ENCODE measurements at regions not wholly inside any gene's neighbourhood (a gene's known extent, or its start where the extent isn't known, plus 50 kb on each side); places are given as distances from the start of the nearest gene placed in this dataset.
"Not testable (repeated sequence)": the region's sequence is repeated elsewhere in the genome, so short reads cannot be mapped to it uniquely, and the experiment has no call there.

GRCh38 chr5:94102849-94103248 is 361.4 kb upstream of the POU5F2 start:
- Histone ChIP-seq H3K4me3 (replicated peaks; ENCODE audit: low read depth, low read length) (no peak overlapping the region), H3K27me3 (replicated peaks; ENCODE audit: control insufficient read depth, insufficient read depth, low read length) (no peaks in the 10 kb centered on the region), H3K36me3 (ENCODE audit: control insufficient read depth, insufficient read depth, low read length) (no peaks in the 10 kb centered on the region; the same call in 1 of the 2 replicates)
- TF ChIP-seq, protein P1, sequence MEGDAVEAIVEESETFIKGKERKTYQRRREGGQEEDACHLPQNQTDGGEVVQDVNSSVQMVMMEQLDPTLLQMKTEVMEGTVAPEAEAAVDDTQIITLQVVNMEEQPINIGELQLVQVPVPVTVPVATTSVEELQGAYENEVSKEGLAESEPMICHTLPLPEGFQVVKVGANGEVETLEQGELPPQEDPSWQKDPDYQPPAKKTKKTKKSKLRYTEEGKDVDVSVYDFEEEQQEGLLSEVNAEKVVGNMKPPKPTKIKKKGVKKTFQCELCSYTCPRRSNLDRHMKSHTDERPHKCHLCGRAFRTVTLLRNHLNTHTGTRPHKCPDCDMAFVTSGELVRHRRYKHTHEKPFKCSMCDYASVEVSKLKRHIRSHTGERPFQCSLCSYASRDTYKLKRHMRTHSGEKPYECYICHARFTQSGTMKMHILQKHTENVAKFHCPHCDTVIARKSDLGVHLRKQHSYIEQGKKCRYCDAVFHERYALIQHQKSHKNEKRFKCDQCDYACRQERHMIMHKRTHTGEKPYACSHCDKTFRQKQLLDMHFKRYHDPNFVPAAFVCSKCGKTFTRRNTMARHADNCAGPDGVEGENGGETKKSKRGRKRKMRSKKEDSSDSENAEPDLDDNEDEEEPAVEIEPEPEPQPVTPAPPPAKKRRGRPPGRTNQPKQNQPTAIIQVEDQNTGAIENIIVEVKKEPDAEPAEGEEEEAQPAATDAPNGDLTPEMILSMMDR (IDR thresholded peaks at IDR 0.05; ENCODE audit: insufficient read depth, low read length, poor library complexity, severe bottlenecking), result no peak
- DNase-seq (ENCODE audit: extremely low read depth, insufficient read length), result no peak

GRCh38 chr5:94097384-94097783 is 356.0 kb upstream of the POU5F2 start:
- H3K36me3 ChIP-seq (ENCODE audit: control insufficient read depth, insufficient read depth, low read length); H3K27me3 ChIP-seq (replicated peaks; ENCODE audit: control insufficient read depth, insufficient read depth, low read length); H3K4me3 ChIP-seq (replicated peaks; ENCODE audit: low read depth, low read length); DNase-seq (ENCODE audit: extremely low read depth, insufficient read length): not testable (repeated sequence)

GRCh38 chr5:94094793-94095441 is 353.5 kb upstream of the POU5F2 start:
- Histone ChIP-seq H3K27me3 (replicated peaks; ENCODE audit: control insufficient read depth, insufficient read depth, low read length) (no peaks in the 10 kb centered on the region), H3K4me3 (replicated peaks; ENCODE audit: low read depth, low read length) (no peak overlapping the region), H3K36me3 (ENCODE audit: control insufficient read depth, insufficient read depth, low read length) (no peaks in the 10 kb centered on the region)
- no peak for DNase-seq (ENCODE audit: extremely low read depth, insufficient read length)
- TF ChIP-seq, protein P1 (IDR thresholded peaks at IDR 0.05; ENCODE audit: insufficient read depth, low read length, poor library complexity, severe bottlenecking), result no peak

DNA sequence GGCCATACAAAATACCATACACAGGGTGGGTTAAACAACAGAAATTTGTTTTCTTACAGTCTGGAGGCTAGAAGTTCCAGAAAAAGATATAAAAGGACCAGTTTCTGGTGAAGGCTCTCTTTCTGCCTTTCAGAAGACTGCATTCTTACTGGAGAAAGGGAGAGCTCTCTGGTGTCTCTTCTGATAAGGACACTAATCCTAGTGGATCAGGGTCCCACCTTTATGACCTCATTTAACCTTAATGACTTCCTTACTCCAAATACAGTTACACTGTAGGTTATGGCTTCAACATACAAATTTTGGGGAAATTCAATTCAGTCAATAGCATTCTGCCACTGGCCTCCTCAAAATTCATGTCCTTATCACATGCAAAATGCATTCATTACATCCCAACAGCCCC is 351.9 kb upstream of the POU5F2 start:
- Histone ChIP-seq H3K4me3 (replicated peaks; ENCODE audit: low read depth, low read length) (no peak overlapping the region), H3K36me3 (ENCODE audit: control insufficient read depth, insufficient read depth, low read length) (no peaks in the 10 kb centered on the region), H3K27me3 (replicated peaks; ENCODE audit: control insufficient read depth, insufficient read depth, low read length) (no peaks in the 10 kb centered on the region)
- DNase-seq (ENCODE audit: extremely low read depth, insufficient read length), result no peak
- TF ChIP-seq, protein P1 (IDR thresholded peaks at IDR 0.05; ENCODE audit: insufficient read depth, low read length, poor library complexity, severe bottlenecking), result no peak

GRCh38 chr5:94086635-94087034 is 345.2 kb upstream of the POU5F2 start:
- DNase-seq (ENCODE audit: extremely low read depth, insufficient read length); H3K4me3 ChIP-seq (replicated peaks; ENCODE audit: low read depth, low read length); H3K36me3 ChIP-seq (ENCODE audit: control insufficient read depth, insufficient read depth, low read length); H3K27me3 ChIP-seq (replicated peaks; ENCODE audit: control insufficient read depth, insufficient read depth, low read length): not testable (repeated sequence)

DNA sequence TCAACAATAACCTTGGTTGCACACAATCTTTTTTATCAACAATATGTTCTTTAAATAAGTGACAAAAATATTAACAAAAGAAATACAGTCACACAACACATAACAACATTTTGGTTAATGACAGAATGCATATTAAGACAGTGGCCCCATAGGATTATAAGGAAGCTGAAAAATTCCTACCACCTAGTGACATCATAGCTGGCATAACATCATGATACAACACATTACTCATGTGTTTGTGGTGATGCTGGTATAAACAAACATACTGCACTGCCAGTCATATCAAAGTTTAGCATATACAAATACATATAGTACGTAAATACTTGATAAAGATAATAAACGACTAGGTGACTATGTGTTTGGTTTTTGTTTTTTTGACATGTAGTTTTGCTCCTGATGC is 344.8 kb upstream of the POU5F2 start:
- TF ChIP-seq, protein P1 (IDR thresholded peaks at IDR 0.05; ENCODE audit: insufficient read depth, low read length, poor library complexity, severe bottlenecking), result no peak
- Histone ChIP-seq H3K36me3 (ENCODE audit: control insufficient read depth, insufficient read depth, low read length) (no peaks in the 10 kb centered on the region), H3K4me3 (replicated peaks; ENCODE audit: low read depth, low read length) (no peak overlapping the region), H3K27me3 (replicated peaks; ENCODE audit: control insufficient read depth, insufficient read depth, low read length) (no peaks in the 10 kb centered on the region)
- DNase-seq (ENCODE audit: extremely low read depth, insufficient read length), result no peak

DNA sequence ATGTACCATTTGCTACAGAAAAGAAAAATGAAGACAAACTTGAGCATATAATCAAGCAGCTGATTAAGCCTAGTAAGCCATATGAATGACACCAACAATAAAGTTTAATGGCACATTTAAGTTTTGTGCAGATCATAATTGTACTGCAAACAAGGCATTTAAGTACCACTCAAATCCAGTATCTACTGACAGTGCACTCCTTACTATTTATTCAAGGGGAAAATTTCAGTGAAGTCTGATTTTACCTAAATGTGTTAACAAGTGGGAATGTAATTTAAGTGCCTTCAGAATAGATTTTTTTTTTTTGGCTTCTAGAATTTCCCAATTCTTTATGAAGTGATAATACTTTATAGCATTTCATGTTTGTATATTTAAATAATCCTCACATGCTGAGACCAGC is 341.0 kb upstream of the POU5F2 start:
- TF ChIP-seq, protein P1 (IDR thresholded peaks at IDR 0.05; ENCODE audit: insufficient read depth, low read length, poor library complexity, severe bottlenecking), result no peak
- no peak for DNase-seq (ENCODE audit: extremely low read depth, insufficient read length)
- no peak overlapping the region for H3K4me3 ChIP-seq (replicated peaks; ENCODE audit: low read depth, low read length)
- no peaks in the 10 kb centered on the region for H3K27me3 ChIP-seq (replicated peaks; ENCODE audit: control insufficient read depth, insufficient read depth, low read length)
- no peaks in the 10 kb centered on the region for H3K36me3 ChIP-seq (ENCODE audit: control insufficient read depth, insufficient read depth, low read length)
